HG02870 (cell line): ENCODE measurements at regions not wholly inside any gene's neighbourhood (a gene's known extent, or its start where the extent isn't known, plus 50 kb on each side); places are given as distances from the start of the nearest gene placed in this dataset.
A peak's percentile ranks its signal among the peaks of the same experiment; 100 is the strongest.

ENCODE experiments used
- ATAC-seq: cut with Tn5 transposase; IDR thresholded peaks from one replicate; pipeline ENCODE4 v1.9.1; 2021; ENCODE audit warnings: mild to moderate bottlenecking, moderate library complexity; ENCODE audit not compliant: unreplicated experiment

DNA sequence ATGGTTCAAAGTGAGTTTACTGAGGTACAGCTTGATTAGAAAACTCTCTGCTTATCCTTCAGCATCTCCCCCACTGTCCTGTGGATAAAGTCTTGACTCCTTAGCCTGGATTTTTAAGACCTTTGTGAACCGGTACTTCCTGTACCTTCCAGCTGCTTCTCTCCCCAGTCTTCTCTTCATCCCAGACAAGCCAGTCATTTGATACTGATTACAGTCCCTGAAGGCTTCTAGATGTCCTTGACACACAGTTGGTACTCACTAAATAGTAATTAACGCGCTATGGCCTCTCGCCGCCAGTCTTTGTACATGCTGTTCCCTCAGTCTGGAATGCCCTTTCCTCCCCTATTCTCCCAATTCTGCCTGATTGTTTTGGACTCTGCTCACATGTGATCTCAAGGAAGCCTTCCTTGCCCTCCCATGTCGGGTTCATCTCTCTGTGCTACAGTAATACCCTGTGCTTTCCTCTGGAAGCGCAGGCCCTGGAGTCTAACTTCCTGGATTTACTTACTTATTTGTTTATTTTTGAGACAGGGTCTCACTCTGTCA is 50.6 kb upstream of the PTGR2 start:
- no peak for ATAC-seq

DNA sequence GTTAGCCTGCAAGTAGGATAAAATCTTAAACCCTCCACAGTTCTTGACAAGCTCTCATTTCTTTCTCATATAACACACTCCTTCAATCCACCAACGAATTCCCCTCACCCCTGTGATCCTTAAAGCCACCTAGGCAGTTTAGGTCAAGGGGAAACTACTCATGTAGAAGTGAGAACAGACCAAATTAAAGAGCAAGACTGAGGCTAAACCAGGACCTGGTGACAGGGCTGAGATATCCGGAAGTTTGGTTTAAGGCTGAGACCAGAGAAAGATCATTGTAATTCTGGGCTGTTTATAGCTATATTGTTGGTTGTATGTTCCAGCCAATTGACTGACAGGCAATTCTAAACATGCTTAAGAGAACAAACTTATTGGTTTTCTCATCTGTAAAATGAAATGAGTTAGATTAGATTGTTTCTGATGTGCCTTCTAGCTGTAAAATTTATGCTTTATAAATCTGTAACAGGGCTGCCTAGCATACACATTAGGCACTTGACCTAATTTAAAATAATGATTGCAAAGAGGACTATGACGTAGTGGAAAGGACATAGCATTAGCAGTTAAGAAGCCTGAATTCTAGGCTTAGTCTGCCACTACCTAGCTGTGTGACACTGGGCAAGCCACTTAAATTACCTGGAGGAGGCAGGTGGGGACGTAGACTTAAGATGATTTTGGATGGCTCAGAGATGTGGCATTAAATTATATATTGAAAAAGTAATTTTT is 53.9 kb upstream of the PTGR2 start:
- peak; percentile 77 for ATAC-seq

DNA sequence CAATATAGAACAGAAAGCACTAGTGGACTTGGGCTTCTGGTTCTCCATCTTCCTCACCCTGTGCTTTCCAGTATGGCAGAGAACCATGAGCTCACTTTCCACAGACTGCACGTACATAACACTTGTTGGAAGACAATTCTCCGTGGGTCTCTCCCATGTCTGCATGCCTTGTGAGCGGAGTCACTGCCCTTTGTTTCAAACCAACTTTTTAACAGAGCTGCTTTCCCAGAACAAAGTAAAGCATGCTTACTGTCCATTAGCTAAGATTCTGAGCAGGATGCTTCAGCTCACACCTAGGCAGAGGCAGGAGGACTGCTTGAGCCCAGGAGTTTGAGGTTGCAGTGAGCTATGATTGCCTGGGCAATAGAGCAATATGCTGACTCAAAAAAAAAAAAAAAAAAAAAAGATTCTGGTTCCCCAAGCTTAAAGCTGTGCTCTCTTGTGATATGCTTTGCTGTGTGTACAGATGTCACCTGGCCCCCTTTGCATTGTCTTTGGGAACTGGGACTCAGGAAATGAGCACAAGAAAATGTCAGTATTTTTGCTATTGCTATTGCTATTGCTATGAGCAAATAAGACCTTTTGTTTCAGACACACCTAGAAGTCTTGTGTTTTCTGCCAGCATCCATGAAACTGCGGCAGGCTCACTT is 54.6 kb upstream of the PTGR2 start:
- peak; percentile 35 for ATAC-seq

GRCh38 chr14:73796415-73796814 is 55.2 kb upstream of the PTGR2 start:
- ATAC-seq, result no peak

GRCh38 chr14:73795974-73796373 is 55.7 kb upstream of the PTGR2 start:
- no peak for ATAC-seq

DNA sequence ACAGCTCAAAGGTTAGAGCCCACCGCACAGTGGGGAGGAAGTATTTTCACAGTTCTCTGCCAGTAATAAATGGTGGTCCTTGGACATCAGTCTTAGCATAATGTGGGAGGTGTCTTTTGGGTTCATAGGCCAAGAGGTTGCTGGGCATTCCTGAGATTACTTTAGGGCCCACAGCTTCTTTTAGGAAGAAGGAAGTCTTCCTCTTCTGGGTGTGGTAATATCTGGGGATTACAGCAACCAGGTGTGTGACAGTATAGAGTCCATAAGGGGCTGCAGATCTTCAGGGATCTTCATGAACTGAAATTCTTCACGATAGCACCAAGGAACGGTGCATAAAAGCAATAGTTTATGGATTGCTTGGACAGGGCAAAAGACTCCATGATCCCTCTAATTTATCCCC is 56.2 kb upstream of the PTGR2 start:
- no peak for ATAC-seq

GRCh38 chr14:73794146-73794545 is 57.5 kb upstream of the PTGR2 start:
- no peak for ATAC-seq

- no peak for ATAC-seq
Measured at GRCh38 chr14:73792481-73792880, 59.1 kb upstream of the PTGR2 start.

- no peak for ATAC-seq
Measured at GRCh38 chr14:73789989-73790581, 61.5 kb upstream of the PTGR2 start.

DNA sequence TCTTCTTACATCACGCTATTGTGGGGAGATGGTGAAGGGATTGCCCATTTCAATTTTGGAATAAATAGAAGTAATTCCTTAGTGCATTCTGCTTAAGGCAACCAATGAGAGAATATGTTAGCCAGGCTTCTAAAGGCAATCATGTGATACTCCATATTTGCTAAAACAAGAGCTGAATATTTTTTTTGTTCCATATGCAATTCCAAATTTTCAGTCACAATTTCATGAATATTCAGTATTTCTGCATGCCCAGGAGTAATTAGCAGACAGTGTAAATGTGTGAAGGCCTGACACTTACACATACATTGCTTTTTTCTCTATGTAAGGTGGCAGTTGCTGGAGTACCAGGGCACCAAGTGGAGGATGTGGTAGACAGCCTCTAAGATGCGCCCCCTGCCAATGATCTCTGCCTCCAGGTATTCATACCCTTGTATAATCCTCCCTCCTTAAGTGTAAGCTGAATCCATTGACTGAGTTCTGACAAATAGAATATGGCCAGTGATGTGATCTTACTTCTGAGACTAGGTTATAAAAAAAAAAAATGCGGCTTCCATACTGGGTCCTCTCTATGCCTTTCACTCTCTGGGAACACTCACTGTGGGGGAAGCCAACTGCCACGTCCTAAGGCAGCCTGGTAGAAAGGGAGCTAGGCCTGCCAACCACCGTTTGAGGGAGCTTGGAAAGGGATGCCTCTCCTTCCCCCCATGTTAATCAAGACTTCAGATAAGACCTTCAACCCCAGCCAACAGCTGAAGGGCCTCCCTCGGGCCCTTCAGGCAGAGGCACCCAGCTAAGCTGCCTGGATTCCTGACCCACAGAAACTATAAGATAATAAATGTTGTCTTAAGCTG is 62.7 kb upstream of the PTGR2 start:
- ATAC-seq, result no peak

DNA sequence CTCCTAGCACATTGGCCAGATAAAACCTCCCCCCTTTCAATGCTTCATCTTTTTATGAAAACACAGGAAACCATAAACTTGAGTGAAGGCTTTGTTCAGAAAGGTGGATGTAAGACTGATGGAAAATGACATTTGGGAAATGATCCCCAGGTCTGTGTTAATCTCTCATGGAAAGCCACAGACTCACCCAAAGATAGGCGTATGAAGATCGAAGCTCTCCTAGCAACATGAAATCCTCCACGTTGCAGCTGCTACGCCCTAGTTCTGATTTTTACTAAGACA is 63.4 kb upstream of the PTGR2 start:
- ATAC-seq, result no peak

DNA sequence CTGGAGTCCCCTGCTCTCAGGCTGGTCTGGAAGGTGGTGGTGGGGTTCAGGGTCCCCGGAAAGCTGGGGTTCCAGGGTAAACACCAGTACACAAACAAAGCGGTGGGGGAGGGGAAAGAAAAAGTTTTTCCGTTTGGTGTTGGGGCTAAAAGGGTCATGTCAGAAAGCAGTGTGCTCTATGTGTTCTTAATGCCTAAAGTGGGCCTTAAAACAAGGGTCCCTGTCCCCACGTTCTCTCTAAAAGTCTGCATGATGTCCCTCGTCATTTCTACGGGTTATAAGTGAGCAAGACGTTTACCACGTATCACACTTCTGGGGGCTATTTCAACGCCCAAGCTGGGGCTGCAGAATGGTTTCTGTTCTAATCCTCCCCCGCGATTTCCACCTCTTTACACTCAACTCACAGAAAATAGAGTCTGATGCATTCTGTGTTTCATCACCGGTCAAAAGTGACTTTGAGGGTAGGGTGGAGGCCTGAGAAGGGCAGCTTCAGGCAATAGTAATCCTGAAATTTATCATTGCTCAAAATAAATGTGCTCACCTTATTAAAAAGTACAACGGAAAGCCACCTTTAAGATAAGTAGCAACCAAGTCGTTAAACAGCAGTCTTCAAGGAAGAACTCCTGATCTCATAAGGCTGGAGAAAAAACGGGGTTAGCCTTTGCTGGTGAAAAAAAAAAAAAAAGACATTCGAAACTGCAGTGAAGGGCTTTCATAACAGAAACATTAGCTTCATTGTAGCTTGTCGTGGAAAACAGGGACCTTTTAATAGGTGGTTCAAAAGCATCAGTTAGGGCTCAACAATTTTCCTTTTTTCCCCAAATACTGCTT is 63.9 kb upstream of the PTGR2 start:
- ATAC-seq, result peak; percentile 39

DNA sequence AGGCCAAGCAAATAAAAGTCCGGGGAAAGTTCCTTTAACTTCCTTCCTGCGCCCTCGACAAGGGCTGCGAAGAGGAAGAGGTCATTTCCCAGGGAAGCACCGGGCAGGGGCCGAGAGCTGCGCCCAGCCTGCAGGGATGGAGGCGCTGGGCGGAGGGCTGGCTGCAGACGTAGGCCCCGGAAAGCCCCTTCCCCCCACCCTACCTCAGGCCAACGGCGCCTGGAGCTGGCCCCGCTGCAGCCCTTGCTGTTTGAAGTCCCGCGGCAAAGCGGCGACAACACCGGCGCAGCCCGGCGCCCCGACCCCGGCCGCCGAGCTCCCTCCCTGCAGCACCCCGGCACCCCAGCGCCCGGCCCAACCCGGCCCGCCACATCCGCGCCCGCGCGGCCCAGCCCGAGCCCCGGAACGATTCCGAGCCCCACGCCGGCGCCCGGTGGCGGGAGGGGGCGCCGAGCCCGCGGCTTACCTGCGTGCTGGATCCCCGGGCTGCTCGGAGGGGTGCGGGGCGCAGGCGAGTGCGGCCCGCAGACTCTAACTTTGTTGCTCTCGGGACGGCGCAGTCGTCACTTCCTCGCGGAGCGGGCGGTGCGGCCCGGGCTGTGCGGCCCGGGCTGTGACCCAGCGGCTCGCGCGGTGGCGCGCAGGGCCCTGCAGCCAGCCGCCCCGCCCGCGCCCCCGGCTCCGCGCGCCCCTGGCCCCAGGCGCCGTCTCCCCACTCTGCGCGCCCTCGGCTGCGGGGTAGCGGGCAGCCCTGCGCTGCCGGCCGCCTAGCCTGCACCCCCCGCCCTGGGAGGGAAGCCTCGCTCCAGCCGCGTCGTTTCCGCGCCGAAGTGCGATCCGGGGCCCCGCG is 64.8 kb upstream of the PTGR2 start:
- peak; percentile 36 for ATAC-seq

DNA sequence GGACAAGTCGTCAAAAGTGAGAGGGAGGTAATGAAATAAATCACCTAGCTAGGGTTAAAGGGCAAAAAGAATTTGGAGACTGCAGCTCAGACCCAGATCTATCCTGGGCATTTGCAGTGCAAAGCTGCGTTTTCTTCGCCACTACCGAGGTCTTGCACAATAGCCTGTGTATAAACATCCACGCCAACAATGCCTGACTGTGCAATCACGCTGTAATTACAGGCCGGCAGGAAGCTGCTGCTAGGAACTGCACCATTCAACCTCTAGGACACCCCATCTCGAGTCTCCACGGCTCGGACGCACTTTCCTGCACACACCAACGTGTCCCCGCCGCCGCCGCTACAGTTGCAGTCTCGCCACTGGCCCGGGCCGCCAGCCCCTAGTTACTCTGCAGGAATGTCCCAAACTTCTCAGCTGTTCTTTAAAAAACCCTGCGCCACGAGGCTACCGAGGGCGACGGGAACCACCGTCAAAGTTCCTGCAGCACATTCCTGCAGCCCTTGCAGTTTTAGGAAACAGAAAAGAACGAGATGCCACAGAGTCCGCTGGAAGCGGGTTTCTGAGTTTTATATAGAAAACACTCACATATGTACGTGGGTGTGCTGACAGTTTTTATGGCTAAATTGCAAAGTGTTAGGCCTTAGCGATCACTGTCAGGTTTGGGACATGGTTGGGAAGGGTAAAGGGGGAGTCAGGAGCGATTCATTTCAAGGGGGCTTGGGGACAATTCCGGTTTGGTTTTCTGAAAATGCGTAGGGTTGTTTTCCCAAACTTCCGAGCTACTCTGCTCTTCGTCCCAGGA is 65.6 kb upstream of the PTGR2 start:
- no peak for ATAC-seq

DNA sequence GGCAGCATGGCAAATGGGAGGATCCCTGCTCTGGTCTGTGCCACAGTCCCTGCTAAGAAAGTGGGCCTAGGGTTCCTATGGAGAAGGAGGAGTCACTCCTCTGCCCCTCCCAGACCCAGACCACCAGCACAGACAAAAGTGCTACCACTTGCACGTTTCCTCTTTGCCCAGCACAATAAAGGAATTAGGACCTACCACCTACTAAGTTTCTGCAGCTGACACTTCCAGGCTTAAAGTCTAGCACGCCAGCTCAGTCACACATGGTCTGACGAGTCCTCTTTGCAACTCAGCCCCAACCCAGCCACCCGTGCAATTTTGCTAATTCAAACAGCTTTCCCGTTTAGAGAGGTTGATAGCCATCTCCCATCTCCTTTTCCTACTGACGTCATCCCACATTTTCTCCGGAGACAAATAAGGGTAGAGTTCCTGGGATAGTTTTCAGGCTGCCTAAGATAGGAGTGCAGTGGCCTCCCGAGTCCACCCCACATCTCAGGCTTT is 66.2 kb upstream of the PTGR2 start:
- no peak for ATAC-seq

GRCh38 chr14:73784988-73785313 is 66.7 kb upstream of the PTGR2 start:
- no peak for ATAC-seq

- ATAC-seq, result no peak
Measured at GRCh38 chr14:73784181-73784987, 67.2 kb upstream of the PTGR2 start.
